C4-2B (cell line): ENCODE measurements at regions not wholly inside any gene's neighbourhood (a gene's known extent, or its start where the extent isn't known, plus 50 kb on each side); places are given as distances from the start of the nearest gene placed in this dataset.

Experiments used
- ZFX ChIP-seq: fragments of 450-650 bp; IDR thresholded peaks from 2 replicates; pipeline ENCODE4 v1.6.1; 2017
- TF ChIP-seq, protein P1 (sequence below): fragments of 450-650 bp; conservative IDR thresholded peaks from 2 replicates; pipeline ENCODE4 v1.5.1; 2017; ENCODE audit warnings: mild to moderate bottlenecking

DNA sequence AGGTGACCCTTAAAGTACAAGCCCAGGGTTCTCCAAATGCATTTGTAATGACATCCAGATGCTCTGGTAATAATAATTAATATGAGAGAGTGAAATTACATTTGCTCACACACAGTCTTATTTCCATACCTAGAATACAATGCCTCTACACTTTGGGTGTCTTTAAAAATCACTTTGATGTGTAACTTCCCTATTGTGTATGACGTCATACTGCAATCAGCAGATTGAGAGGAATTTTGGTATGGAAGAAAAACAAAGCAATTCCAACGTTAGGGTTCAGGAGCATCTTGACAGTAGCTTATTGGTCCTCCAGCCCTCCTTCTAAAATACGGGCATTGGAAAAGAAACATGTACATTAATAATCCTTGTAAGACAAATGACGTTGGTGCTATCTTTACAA, 670.6 kb upstream of the ZNF385D start:
- TF ChIP-seq, protein P1, sequence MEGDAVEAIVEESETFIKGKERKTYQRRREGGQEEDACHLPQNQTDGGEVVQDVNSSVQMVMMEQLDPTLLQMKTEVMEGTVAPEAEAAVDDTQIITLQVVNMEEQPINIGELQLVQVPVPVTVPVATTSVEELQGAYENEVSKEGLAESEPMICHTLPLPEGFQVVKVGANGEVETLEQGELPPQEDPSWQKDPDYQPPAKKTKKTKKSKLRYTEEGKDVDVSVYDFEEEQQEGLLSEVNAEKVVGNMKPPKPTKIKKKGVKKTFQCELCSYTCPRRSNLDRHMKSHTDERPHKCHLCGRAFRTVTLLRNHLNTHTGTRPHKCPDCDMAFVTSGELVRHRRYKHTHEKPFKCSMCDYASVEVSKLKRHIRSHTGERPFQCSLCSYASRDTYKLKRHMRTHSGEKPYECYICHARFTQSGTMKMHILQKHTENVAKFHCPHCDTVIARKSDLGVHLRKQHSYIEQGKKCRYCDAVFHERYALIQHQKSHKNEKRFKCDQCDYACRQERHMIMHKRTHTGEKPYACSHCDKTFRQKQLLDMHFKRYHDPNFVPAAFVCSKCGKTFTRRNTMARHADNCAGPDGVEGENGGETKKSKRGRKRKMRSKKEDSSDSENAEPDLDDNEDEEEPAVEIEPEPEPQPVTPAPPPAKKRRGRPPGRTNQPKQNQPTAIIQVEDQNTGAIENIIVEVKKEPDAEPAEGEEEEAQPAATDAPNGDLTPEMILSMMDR = no peak
- no peak for TF ChIP-seq ZFX
